ENCODE measurements at regions not wholly inside any gene's neighbourhood (a gene's known extent, or its start where the extent isn't known, plus 50 kb on each side); places are given as distances from the start of the nearest gene placed in this dataset.

GRCh38 chr14:31965071-31965734 lies 111.9 kb upstream of the ARHGAP5 start:
- TF ChIP-seq CTCF (IDR thresholded peaks at IDR 0.05; ENCODE audit: insufficient read depth, low read depth, low read length): no peak
- no peak for TF ChIP-seq EZH2 (IDR thresholded peaks at IDR 0.05; ENCODE audit: insufficient read depth, low read length)
